Esophagus muscularis mucosa (tissue), 4 donors: ENCODE measurements at regions not wholly inside any gene's neighbourhood (a gene's known extent, or its start where the extent isn't known, plus 50 kb on each side); places are given as distances from the start of the nearest gene placed in this dataset.

Experiments used
- DNase-seq: peaks from one replicate; pipeline ENCODE4 v3.0.0-alpha.2; 2017; ENCODE audit errors: extremely low spot score
- H3K27ac ChIP-seq, 4 donors: fragments of 200-600 bp; sonication (generic); replicated peaks in 1 of 4; 1 replicate in 3 of 4; 2 replicates in 1 of 4; pipeline ENCODE4 v1.5.1; 2016 to 2019; ENCODE audit warnings: mild to moderate bottlenecking in 1 of 4
- H3K27me3 ChIP-seq, 4 donors: fragments of 200-600 bp; sonication (generic); one replicate each; pipeline versions ENCODE4 v1.5.1 to v1.6.0; 2016 to 2019
- H3K36me3 ChIP-seq, 4 donors: fragments of 200-600 bp; sonication (generic); one replicate each; pipeline ENCODE4 v1.5.1; 2016 to 2019
- H3K4me1 ChIP-seq, 4 donors: fragments of 200-600 bp; sonication (generic); one replicate each; pipeline ENCODE4 v1.5.1; 2016 to 2019
- H3K4me3 ChIP-seq, 4 donors: fragments of 200-600 bp; sonication (generic); 1 replicate in 2 of 4; 2 replicates in 2 of 4; pipeline ENCODE4 v1.5.1; 2016 to 2019; ENCODE audit warnings: mild to moderate bottlenecking in 4 of 4, moderate library complexity in 1 of 4
- H3K9me3 ChIP-seq, 4 donors: fragments of 200-600 bp; sonication (generic); 1 replicate in 3 of 4; 2 replicates in 1 of 4; pipeline ENCODE4 v1.5.1; 2016 to 2019
- CTCF ChIP-seq, 3 experiments: fragments of 200-600 bp in 2 of 3; fragments of 450-650 bp in 1 of 3; sonication (generic) in 2 of 3; IDR thresholded peaks; one replicate each; pipeline ENCODE4 v1.5.1; 2017 to 2019; ENCODE audit warnings: antibody characterized with exemption in 3 of 3, mild to moderate bottlenecking in 2 of 3, moderate library complexity in 1 of 3
- EP300 ChIP-seq: sonication (generic); formaldehyde crosslinking; IDR thresholded peaks from one replicate; pipeline ENCODE4 v1.6.1; 2017; ENCODE audit warnings: antibody characterized with exemption
- POLR2A ChIP-seq: fragments of 450-650 bp; IDR thresholded peaks from one replicate; pipeline ENCODE4 v1.6.1; 2017; ENCODE audit warnings: antibody characterized with exemption, moderate library complexity, mild to moderate bottlenecking, low read depth
- POLR2AphosphoS5 ChIP-seq, 2 donors: sonication (generic); formaldehyde crosslinking; IDR thresholded peaks; one replicate each; pipeline ENCODE4 v1.6.1; 2017; ENCODE audit warnings: antibody characterized with exemption in 2 of 2
- WGBS: methylation state at CpG from one replicate; pipeline ENCODE4 v1.1.5; 2018; 5-methylcytosine and 5-hydroxymethylcytosine counted together
- intact Hi-C: fragments of 100-400 bp; cut with DNase I; formaldehyde crosslinking; loops from one replicate; pipeline ENCODE4 v1.15.1; 2023

GRCh38 chr1:222418654-222419053, 129.2 kb downstream of the HHIPL2 start:
- H3K4me3 ChIP-seq, result no peak overlapping the region
- DNase-seq, result no peak
- no peak overlapping the region for H3K27ac ChIP-seq
- TF ChIP-seq POLR2AphosphoS5 (IDR thresholded peaks at IDR 0.05) (no peak), POLR2A (no peak), CTCF (IDR thresholded peaks at IDR 0.05) (no peak), EP300 (no peak)
- no peaks in the 10 kb centered on the region for H3K9me3 ChIP-seq
- H3K36me3 ChIP-seq, result no peaks in the 10 kb centered on the region
- H3K27me3 ChIP-seq, result no peaks in the 10 kb centered on the region
- 75% methylated on average over 1 of the region's 1 CpG for WGBS
- no peaks in the 10 kb centered on the region for H3K4me1 ChIP-seq
- intact Hi-C loops, result no loop called here

- Histone ChIP-seq H3K36me3 (no peaks in the 10 kb centered on the region), H3K9me3 (peaks cover 0 to 4% (median 0%) of the 10 kb centered on the region in 4 donors), H3K27ac (no peak overlapping the region), H3K4me3 (no peak overlapping the region), H3K4me1 (no peaks in the 10 kb centered on the region), H3K27me3 (no peaks in the 10 kb centered on the region)
- intact Hi-C loops, result no loop called here
- WGBS, result 85% methylated on average over 4 of the region's 4 CpGs
- no peak for DNase-seq
- TF ChIP-seq CTCF (IDR thresholded peaks at IDR 0.05) (no peak), EP300 (no peak), POLR2A (no peak), POLR2AphosphoS5 (IDR thresholded peaks at IDR 0.05) (no peak)
These were observed 130.6 kb downstream of the HHIPL2 start for GRCh38 chr1:222417264-222417663.

- TF ChIP-seq POLR2AphosphoS5 (IDR thresholded peaks at IDR 0.05), result no peak
- no peak for TF ChIP-seq POLR2A
- no peak for DNase-seq
- Histone ChIP-seq H3K27me3 (no peaks in the 10 kb centered on the region), H3K36me3 (no peaks in the 10 kb centered on the region), H3K9me3 (peaks cover 0 to 4% (median 0%) of the 10 kb centered on the region in 4 donors), H3K27ac (no peak overlapping the region), H3K4me3 (no peak overlapping the region), H3K4me1 (no peaks in the 10 kb centered on the region)
- intact Hi-C loops, result no loop called here
- 92% methylated on average over 2 of the region's 2 CpGs for WGBS
These were observed 131.7 kb downstream of the HHIPL2 start for GRCh38 chr1:222416001-222416791.

GRCh38 chr1:222415441-222415840, 132.5 kb downstream of the HHIPL2 start:
- no peak for DNase-seq
- WGBS, result 80% methylated on average over 5 of the region's 5 CpGs
- H3K27ac ChIP-seq, result no peak overlapping the region

More at GRCh38 chr1:222415441-222415840, 132.5 kb downstream of the HHIPL2 start:
- Histone ChIP-seq H3K36me3 (no peaks in the 10 kb centered on the region), H3K27me3 (no peaks in the 10 kb centered on the region), H3K4me1 (no peaks in the 10 kb centered on the region), H3K4me3 (no peak overlapping the region), H3K9me3 (peaks cover 0 to 4% (median 0%) of the 10 kb centered on the region in 4 donors)
- TF ChIP-seq POLR2AphosphoS5 (IDR thresholded peaks at IDR 0.05) (no peak), EP300 (no peak), CTCF (IDR thresholded peaks at IDR 0.05) (no peak), POLR2A (no peak)
- intact Hi-C loops, result no loop called here
